ENCODE measurements at regions not wholly inside any gene's neighbourhood (a gene's known extent, or its start where the extent isn't known, plus 50 kb on each side); places are given as distances from the start of the nearest gene placed in this dataset.

DNA sequence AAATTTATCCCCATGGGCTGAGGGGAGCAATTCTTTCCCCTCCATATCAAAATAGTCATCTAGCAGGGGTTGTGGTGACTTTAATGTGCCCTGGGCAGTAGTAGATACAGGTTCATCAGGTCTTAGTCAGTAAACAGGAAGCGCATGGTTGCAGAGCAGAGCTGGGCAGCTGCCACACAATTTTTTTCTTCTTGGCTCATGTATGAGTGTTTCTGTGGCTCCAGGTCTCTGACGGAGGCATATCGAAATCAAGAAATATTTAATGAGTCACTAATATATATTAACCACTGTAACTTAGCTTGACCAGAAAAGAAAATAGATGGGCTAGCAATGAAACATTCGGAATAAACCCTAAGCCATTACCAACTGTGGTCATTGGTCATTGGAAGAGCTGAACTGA lies 68.4 kb upstream of the UBL3 start:
- in situ Hi-C loops (cut with MboI; ENCODE audit: low sequenced_read_pairs) = no loop called here

DNA sequence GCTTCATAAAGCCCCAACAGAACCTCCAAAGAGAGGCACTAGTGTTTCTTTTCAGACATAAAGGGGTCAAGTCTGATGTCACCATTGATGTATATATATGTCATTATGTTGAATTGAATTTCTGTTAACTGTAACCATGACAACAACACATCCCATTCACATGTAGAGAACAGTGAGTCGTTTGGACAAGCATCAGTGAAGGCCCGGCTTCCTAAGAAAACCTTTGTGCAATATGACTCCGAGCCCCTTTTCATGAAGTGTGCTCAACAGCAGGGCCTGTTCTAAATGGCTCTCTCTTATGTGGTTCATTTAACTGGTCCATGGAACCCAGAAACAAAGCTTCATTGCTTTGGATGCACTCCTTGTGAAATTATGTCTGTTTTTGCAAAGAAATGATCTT lies 67.2 kb upstream of the UBL3 start:
- in situ Hi-C loops (cut with MboI; ENCODE audit: low sequenced_read_pairs) = no loop called here

- in situ Hi-C loops (cut with MboI; ENCODE audit: low sequenced_read_pairs) = no loop called here
Observed at GRCh38 chr13:29914581-29914980, 64.2 kb upstream of the UBL3 start.

- in situ Hi-C loops (cut with MboI; ENCODE audit: low sequenced_read_pairs) = no loop called here
Observed at GRCh38 chr13:29911781-29912418, 61.5 kb upstream of the UBL3 start.

DNA sequence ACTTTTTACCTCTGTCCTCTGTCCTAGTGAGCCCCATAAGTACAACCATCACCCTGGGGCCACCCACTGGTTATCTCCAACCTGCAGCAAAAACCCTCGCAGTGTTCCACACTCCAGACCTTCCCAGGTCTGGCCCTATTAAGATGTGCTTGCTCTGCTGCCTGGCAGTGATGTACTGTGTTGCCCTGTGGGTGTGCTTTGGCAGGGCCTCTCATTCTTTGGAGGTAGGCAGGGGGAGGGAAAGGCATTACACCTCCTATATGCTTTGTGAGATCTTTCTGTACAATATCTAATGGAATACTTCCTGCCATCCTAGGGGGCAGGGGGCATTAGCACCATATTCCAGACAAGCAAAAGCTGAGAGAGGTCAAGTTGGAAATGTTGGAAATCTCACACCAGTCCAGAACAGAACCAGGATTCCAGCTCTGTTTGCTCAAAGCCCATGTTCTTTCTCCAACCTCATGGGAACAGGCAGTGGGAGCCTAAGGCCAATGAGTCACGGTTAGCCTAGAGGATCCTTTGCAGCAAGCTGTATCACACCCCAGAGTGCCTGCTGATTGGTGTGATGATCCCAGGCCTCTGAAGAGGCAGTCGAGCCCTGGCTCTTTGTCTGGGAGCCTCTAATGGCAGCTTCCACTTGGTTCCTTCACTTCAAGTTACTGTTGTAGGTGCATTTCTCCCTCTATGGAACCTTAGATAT lies 59.7 kb upstream of the UBL3 start:
- in situ Hi-C loops (cut with MboI; ENCODE audit: low sequenced_read_pairs) = no loop called here

GRCh38 chr13:29909081-29909730 lies 58.8 kb upstream of the UBL3 start:
- in situ Hi-C loops (cut with MboI; ENCODE audit: low sequenced_read_pairs) = no loop called here

GRCh38 chr13:29908416-29909080 lies 58.1 kb upstream of the UBL3 start:
- in situ Hi-C loops (cut with MboI; ENCODE audit: low sequenced_read_pairs) = no loop called here

- in situ Hi-C loops (cut with MboI; ENCODE audit: low sequenced_read_pairs) = no loop called here
Observed at GRCh38 chr13:29907670-29908069, 57.3 kb upstream of the UBL3 start.

DNA sequence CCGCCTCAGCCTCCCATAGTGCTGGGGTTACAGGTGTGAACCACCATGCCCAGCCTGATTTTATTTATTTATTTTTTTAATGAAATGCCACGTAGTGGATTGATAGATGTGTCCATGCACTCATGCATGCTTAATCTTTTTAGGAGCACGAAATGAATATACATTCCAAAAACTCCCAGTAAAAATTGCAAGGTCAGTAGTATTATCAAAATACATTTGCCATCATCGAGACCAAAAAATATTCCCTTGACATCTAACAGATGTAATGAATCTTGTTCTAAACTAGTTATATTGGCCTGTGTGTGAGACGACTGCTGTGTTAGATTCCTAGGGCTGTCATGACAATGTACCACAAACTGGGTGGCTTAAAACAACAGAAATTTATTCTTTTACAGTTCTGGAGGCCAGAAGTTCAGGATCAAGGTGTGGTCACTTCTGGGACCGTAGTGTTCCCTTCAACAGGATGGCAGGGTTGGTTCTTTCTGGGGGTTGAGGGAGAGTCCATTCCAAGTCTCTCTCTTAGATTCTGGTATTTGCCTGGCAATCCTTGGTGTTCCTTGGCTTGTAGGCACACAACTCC lies 56.1 kb upstream of the UBL3 start:
- in situ Hi-C loops (cut with MboI; ENCODE audit: low sequenced_read_pairs) = no loop called here

- in situ Hi-C loops (cut with MboI; ENCODE audit: low sequenced_read_pairs) = no loop called here
Observed at GRCh38 chr13:29905845-29906244, 55.4 kb upstream of the UBL3 start.

DNA sequence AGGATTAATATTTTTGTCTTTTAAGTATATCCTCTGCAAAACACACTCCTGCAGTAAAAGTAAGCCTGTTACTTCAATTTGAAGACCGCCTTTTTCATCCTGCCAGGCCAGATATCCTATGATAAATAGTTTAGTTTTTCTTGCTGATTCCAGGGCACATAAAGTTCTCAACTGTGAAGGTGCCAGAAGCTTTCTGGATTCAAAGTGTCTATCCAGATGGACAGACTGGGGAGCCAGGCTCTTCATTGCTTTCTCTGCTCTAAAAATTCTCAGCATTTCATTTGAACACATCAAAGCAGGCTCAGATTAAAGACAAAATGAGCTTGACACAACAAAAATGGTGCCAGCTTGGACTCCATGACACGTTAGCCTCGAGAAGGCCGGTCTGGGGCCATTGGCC lies 53.6 kb upstream of the UBL3 start:
- in situ Hi-C loops (cut with MboI; ENCODE audit: low sequenced_read_pairs) = no loop called here

DNA sequence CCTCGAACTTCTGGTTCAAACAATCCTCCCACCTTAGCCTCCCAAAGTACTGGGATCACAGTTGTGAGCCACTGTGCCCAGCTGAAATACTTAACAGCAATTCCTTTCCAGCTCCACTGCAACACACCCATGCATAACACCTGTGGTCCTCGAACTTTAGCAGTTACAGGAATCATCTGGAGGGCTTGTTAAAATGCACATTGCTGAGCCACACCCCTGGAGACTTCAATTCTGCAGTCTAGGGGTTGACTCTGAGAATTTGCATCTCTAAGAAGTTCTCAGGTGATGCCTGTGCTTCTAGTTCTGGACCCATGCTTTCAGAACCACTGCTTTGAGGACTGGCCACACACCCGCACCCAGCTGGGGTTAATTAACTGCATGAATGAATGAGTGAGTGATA lies 53.1 kb upstream of the UBL3 start:
- in situ Hi-C loops (cut with MboI; ENCODE audit: low sequenced_read_pairs) = no loop called here

- in situ Hi-C loops (cut with MboI; ENCODE audit: low sequenced_read_pairs) = no loop called here
Observed at GRCh38 chr13:29902632-29903305, 52.4 kb upstream of the UBL3 start.

GRCh38 chr13:29901710-29902631 lies 51.6 kb upstream of the UBL3 start:
- in situ Hi-C loops (cut with MboI; ENCODE audit: low sequenced_read_pairs) = no loop called here

Measured in HL-60/S4 treated with phorbol 12-myristate 13-acetate at 8.2 ng/mL for 4 days and 3 days (cell line).